Dedifferentiated amniotic fluid mesenchymal stem cell (primary cell): ENCODE measurements at regions not wholly inside any gene's neighbourhood (a gene's known extent, or its start where the extent isn't known, plus 50 kb on each side); places are given as distances from the start of the nearest gene placed in this dataset.

Experiments
- DNase-seq: peaks from one replicate; pipeline ENCODE4 v3.0.0-alpha.2; 2016; ENCODE audit errors: extremely low spot score

DNA sequence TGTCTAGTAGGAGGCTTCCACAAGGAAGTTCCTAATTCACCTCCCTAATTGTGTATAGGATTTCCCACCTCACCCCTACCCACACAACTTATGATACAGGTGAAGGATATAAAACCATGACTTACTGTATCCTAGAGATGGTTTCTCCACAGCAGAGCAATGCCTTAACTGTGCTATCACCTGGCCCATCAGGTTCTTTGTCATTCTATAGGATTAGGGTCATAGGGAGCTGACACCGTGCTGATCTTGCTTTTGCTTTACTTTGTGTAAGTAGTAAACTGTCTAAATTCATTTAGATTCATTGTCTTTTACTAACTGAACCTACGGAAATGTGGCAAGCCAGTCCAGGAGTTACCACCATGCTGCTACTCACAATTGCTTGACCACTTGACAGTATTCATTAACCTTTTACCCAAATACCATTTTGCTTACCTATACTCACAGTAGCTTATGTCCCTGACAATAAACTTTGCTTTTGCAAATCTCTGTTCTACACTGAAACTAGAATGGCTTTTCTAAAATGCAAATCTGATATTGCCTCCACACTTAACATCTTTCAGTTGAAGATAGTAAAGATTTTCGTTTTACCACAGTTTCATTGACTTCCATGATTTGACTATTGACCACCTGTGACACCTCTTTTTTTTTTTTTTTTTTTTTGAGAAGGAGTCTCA, 147.6 kb downstream of the IFI44 start:
- no peak for DNase-seq

DNA sequence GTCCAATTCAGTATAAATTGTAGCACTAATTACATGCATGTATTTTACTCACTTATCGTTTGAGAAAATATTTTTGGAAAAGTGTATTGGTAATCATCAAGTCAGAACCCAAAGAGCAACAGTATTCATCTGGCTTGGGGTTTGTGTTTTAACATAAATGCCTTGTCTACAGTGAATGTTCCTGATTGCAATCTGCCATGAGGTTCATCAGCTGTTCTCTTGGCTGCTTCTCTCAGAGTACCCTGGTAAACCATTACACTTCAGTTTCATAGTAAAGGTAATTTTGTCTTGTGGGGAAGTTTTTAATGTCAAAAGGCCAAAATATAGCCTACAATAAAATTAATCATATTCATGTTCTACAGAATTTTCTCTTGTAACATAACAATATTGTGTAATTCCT, 150.3 kb downstream of the IFI44 start:
- DNase-seq, result no peak

DNA sequence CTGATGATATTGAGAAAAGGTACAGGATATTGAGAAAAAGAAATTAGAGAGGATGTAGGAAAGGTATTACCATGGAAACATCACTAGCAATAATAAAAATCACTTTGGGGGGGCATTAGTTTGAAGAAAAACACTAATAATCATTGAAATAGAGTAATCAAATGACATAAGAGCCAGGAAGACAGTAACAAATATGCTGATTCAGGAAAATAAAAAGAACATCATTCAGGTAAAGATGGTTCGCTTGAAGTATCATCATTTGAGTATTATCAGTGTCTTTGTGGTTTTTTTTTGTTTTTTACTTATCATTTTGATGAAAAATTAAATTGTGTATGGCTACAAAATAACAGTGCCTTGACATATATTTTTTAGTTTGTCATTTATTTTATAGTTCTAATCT, 164.5 kb downstream of the IFI44 start:
- DNase-seq, result no peak

DNA sequence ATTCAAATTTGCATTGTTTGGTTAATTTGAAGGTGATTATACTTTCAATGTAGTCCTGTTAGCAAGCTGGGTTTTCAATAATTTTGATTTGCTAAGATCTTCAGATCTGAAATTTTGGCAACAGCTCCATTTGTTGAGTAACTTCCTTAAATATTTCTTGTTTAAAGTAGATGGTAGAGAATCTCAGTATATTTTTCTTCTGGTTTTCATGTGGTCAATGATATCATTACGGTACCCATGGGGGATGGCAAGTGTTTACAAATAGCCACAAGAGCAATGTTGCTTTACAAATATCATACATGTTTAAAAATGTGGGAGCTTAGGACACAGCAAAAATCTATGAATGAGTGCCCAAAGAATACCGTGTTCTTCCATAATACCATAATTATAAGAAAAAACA, 175.9 kb downstream of the IFI44 start:
- no peak for DNase-seq

DNA sequence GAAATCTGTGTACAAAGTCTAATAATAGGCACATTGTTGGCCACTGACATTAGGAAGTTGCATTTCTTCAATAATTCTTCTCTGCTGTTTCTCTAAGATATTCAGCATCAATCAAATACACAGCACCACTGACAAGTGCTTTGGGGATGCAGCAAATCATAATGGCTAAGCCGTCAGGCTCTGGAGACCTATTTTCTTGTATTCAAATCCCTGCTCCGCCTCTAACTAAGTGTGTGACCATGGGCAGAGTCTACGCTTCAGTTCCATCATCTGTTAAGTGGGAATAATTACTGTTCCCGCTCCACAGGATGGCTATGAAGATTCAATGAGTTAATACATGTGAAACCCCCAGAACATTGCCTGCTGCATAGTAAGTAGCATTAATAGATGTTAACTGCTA, 176.9 kb downstream of the ADGRL4 start:
- no peak for DNase-seq

DNA sequence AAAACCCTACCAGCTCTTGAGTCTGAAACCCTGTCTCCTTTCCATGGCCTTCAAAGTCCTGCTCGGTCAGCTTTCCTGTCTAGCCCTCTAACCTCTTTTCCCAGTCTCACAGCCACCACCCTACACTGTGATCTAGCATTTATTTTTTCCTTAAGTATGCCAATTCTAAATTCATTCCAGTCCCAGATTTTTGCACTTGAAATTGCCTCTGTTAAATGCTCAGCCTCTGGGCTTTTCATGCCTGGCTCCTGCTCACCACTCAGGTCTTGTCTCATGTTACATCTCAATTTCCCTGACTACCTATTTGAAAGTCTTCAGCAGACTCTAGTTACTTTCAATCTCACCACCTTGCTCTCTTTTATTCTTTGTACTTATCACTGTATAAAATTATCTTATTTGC, 176.2 kb downstream of the ADGRL4 start:
- no peak for DNase-seq

DNA sequence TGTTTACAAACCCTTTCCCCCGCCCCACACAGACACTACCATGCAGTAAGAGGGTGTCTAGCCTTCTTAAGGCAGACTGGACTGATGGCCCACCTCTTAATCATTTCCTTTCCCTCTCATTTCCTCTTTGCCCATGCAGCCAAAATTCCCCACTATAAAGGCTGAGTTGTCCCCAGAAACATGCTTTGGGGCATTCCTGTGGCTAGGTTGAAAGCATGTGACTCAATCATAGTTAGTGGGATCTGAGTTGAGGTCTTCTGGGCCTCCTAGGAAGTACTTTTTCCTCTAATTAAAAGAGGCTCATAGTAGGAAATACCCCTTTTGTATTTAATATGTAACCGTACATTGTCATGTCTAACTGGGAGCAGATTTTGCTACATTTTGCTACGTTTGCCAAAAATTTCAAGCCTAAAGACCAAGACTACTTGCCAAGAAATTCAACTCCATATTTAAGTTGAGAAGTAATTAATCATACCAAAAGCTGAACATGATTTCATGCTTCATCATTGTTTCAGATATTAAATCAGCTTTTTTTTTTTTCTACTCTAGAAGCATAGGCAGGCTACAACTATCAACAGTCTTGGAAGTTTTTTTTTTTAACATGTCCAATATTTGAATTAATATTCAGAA, 174.7 kb downstream of the ADGRL4 start:
- DNase-seq, result peak; percentile 83

DNA sequence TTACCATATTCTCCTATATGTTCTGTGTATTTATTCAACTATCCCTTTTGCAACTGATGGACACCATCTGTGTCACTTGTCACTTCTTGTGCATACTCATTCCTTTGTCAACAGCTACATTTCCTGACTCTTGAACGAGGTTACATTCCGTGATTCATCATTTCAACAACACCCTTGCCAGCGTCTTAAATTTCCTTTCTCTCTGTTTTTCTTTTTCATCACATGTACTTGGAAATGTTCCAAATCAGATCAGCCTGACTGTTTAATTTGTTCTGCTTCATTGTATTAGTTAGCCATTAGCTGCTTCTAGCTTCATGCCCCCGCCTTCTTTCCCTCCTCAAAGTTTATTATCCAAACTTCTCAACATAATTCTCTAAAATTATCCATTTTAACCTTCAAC, 173.0 kb downstream of the ADGRL4 start:
- DNase-seq, result peak; percentile 81

DNA sequence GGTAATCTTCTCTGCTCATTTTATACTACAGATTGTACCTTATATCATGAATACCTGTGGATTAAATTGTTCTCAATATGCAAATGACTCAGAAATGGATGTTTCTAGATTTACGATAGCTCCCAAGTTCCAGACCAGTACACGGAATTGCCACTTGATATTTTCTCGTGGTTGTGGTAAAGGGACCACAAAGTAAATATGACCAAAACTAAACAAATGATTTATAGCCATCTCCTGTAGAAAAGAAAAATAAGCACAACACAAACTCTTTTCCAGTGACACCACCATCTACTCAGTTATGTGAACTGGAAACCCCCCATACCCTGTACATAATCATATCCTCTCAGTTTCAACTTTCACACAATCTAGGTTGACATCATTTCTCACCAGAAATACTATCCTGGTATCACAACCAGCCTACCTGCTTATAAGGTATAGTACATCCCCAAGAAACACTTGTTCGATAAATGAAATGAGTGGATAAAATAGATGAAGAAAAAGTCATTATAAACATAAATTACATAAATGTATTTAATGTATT, 172.3 kb downstream of the ADGRL4 start:
- no peak for DNase-seq

DNA sequence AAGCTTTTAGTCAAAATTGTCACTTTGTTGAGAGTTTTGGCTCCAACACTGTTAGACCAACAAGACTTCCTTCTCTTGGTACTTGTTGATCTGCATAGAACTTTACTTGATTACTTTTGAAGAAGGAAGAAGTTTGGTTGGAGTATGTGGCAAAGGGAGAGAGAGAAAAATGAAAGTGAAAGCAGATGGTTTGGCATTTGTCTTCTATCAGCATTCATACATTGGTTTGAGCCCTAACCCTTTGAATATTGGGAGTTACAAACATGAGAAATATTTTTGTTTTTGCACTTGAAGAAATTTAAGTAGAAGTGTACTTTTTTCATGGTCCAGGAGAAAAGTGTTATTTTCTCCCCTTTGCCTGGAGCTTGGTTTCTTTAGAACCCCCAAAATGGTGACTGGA, 169.8 kb downstream of the ADGRL4 start:
- DNase-seq, result peak; percentile 22

DNA sequence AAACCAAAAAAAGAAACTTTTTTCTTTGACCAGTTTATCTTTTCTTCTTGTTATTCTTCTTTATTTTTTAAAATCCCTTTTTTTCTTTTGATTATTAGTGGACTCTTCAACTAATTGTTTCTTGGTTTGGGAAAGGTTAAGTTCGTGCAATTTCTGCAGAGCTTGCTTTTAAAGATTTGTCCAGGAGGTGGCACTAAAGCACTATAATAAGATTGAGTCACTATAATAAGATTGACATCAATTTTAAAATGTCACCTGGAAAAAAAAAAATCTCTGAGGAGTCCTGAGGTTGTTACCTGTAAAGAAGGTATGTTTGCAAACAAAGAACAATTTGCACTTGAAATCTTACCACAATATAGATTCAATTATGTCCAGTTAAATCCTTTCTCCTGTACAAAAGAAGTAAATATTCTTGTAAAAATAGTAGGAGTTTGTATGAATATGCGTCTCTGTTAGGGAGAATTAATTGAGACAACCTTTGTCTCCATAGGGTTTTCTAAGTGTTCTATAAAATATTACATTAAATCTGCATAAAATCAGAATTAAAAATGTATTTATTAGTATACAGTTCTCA, 166.7 kb downstream of the ADGRL4 start:
- DNase-seq, result peak; percentile 43
